Fibroblast of skin of right quadriceps (primary cell): ENCODE measurements at regions not wholly inside any gene's neighbourhood (a gene's known extent, or its start where the extent isn't known, plus 50 kb on each side); places are given as distances from the start of the nearest gene placed in this dataset.

Experiments used
- DNase-seq: peaks from one replicate; pipeline ENCODE4 v3.0.0-alpha.2; 2013

DNA sequence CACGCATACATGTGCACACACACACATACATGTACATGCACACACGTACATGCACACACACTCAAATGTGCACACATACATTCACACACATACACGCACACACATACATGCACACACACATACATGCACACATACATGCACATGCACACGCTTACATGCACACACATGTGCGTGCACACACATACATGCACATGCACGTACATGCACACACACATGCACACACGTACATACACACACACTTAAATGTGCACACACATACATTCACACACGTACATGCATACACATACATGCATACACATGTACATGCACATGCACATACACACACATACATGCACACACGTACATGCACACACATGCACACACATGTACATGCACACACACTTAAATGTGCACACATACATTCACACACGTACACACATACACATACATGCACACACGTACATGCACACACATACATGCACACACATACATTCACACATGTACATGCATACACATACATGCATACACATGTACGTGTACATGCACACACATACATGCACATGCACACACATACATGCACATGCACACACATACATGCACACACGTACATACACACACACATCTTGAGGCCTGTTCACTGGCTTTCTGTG lies 283.7 kb upstream of the ID2 start:
- DNase-seq = no peak

DNA sequence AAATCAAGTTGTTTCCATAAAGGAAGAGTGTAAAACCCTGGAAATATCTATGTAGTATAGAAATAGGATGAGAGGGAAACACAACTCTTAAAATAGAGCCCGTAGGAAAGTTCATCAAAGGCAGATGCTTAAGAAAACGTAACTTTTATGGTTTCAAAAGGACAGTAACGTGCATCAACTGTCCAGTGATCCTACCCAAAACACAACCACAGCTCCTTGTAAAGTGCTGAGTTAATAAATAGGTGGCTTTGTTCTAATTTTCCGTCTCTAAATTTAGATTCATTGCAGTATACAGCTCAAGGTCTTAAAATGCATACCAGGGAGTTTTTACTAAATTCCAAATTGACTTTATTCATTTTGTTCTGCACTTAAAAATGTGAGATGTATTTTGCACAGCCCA lies 282.1 kb upstream of the ID2 start:
- DNase-seq = no peak

DNA sequence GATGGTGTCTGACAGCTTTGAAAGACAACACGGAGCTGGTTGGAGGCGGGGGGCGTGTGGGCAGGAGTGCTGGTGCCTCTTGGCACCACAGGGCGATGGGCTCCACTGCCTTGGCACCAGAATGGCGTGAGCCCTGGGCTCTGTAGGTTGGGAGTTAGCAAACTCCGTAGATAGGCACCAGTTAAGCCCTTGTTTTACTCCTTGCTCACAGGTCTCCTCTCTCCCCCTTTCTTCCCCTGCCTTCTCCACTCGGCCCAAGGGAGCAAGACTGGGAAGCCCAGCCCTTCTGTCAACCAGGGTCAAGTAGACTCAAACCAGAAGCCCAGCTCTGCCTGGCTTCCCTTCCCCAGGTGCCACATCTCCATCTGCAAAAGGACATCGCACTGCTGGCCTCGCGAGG lies 281.7 kb upstream of the ID2 start:
- DNase-seq = no peak

DNA sequence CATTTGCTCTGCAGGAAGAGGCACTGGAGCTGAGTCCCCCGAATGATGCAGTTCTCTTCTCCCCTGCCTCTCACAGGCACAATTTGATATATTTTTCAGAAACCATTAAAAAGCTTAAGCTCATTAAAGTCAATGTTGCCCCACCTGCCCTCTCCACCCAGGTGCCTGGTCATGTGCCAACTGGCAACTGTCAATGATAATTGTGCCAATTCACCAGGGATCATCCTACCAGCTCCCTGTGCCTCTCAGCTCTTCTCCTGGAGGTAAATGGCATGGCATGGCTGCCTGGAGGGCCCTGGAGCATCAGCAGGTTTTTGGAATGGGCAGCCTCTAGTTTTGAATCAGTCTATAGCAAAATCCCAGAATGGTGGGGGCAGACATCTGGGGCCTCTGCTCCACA lies 279.6 kb upstream of the ID2 start:
- no peak for DNase-seq

DNA sequence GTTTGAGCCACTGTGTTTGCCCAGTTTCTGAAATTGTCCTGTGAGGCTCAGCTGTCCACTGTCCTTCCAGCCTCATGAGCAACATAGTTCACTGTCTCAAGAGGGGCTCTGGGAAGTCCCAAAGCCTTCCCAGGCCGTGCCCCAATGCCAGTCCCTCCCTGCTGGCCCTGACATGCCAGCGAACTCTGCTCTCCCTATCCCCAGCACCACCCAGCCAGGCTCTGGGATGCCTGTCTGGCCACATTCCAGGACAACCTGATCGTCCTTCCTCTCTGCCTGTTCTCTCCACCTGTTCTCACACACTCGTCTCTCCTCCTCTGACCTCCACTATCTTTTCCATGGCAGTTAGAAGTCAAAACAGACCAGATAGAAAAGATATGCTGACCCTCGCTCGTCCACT lies 278.0 kb upstream of the ID2 start:
- no peak for DNase-seq

DNA sequence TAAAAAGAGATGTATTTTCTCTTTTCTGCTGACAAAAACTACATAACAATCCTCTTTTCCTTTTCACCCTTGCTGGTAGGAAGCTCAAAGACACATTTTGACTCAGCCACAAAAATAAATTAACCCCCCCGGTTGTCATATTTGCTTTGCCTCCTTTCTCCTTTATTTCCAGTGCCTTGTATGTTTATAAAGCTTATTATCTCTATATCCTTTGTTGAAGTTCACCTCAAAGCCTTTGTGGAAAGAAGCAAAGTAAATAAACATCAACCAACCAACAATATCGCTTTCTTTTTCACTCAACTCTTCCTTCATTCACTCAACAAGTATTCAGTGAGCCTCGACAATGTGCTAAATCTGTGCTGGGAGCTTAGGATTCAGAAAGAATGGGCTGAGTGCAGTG lies 276.5 kb upstream of the ID2 start:
- DNase-seq = no peak

DNA sequence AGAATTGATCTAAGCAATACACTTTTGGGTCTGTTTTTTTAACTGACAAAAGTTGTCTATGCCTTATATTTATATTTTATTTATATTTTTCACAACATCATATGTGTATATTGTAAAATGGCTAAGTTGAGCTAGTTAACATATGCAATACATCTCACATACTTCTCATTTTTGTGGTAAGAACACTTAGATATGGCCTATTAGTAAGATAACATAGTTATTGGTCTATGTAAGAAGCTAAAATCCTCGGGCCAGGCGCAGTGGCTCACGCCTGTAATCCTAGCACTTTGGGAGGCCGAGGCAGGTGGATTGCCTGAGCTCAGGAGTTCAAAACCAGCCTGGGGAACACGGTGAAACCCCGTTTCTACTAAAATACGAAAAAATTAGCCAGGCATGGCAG lies 275.6 kb upstream of the ID2 start:
- peak; percentile 56 for DNase-seq

DNA sequence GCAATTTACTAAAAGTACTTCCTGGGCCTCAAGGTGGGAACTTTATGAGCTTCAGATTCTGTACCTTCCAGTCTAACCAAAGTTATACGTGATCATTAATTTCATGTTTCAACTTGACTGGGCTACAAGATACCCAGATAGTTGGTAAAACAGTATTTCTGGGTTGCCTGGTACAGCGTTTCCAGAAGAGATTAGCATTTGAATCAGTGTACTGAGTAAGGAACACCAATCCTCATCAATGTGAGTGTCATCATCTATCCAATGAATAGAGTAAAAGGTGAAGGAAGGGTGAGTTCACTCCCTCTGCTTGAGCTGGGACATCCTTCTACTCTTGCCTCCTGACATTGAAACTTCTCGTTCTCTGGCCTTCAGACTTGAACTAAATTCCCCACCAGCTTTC lies 274.5 kb upstream of the ID2 start:
- no peak for DNase-seq

DNA sequence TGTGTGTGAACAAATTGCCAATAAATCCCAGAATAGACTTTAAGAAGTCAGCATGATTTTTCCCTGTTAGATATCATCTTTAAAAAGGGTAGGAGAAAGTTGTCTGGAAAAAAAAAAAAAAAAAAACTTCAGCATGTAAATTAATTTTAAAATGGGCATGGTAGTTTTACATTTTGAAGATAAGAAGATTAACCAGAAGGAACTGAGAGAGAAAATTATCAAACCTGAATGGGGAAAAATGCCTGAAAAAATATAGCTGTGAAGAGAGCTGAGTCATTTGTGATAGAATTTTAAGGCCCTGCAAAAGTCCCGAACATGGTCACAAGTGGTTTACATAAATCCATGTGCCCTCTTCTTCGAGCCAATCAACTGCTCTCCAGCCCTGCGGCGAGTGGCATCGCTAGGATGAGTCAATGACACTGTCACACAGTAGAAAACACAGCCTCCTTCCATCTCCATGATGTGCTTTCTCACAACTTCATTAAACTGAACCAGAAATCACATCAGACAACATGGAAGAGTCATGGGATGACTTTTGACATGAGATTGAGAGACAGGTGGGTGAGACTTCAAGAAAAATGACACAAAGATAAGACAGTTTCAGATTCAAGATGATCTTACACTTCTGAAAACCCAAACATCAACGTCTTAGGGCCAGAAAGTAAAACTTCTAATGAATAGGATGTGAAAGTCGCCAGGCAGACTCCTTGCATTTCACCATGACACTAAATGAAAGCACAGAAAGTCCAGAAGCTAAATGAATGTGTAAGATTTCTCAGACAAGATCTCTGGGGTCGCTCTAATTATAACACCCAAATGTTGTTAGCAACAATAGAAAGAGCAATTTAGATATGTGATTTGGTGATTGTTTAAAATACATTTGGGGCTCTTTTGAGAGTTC lies 273.0 kb upstream of the ID2 start:
- no peak for DNase-seq

DNA sequence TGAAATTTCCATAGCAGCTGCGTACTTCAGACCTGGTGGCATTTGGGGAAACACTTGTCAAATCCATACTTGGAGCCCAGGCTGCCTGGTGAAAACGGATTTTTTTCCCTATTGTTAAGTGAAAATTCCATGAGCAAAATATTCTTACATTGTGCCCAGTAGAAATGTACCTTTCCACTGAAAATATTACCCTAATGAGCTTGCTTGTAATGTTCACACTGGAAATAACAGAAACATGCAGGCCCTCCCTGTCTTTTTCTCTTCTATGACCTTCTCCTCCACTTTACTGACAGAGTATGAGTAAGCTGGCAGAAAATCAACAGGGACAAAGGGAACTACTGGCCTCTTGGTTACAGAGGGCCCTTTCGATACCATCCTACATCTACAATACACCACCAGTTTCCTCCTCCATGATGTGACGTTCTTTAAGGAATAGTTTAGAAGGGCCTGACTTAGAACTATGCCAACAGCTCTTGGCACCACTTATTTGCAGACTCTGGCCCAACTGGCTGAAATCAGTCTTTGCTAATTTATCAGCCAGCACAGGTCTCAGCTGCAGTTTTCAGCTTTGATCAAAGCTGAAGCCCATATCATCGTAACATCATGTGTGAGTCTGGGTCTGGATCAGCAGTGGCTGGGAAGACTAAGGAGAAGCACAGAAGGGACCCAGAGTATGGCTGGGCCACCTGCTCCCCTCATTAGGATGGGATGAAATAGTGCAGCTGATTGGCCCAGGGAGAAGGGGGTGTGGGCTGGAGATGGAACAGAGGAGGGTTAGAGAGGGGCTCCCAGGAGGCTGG lies 272.2 kb upstream of the ID2 start:
- no peak for DNase-seq

DNA sequence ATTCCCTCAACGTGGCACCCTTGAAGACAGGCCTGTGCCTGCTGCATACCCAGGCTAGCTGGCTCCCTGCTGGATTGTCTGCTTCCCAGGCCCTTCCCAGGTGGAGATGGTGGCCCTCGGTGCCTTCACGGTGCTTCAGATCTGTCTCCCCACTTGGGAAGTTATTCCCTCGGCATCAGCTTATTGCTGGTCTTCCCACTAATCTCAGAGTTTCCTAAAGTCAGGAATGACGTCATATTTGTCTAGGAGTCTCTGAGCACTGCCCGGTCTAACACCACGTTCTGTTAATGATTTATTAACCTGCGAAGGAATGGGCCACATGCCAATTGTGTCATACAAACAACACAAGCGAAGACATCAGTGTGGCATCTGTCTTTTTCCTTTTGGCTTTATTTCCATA lies 269.8 kb upstream of the ID2 start:
- peak; percentile 67 for DNase-seq

DNA sequence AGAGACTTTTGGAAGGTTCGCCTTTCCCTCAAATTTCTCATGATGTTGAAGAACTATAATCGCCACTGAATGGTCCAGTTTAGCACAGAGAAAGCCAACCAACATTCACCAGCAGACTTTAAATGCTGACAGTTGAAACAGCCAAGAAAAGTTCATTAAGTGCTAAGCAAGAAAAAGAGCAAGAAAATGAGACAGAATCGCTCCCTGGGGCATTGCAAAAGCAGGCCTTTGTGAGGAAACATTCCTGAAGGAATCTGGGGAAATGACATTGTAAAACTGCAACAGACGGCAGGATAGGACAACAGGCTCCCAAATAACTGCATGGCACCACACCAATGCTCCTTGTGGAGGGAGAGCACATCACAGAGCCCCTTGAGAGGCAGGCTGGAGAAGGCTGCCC lies 269.3 kb upstream of the ID2 start:
- peak; percentile 83 for DNase-seq

DNA sequence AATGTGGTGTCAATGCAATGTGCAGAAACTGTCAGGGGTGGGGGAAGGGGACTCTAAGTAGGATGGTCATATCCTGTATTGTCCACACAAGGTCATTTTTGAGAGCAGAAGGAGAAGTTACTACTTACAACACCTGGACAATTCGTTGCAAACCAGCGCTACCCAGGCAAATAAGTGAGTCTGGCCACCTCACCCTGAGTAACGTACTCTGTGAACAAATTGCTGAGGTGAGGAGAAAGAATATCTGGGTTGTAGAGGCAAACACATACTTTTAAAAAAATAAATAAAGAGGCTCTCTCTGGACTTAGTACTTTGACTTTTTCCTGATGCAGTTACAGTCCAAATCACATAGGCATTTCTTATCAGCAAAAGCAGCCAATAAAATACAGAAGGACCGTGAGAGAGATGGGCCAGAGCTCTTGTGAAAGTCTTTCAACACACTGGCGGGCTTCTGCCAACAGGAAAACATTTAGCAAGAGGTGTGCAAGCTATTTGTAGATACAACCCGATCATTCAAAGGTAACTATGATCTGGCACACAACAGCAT lies 268.2 kb upstream of the ID2 start:
- no peak for DNase-seq

DNA sequence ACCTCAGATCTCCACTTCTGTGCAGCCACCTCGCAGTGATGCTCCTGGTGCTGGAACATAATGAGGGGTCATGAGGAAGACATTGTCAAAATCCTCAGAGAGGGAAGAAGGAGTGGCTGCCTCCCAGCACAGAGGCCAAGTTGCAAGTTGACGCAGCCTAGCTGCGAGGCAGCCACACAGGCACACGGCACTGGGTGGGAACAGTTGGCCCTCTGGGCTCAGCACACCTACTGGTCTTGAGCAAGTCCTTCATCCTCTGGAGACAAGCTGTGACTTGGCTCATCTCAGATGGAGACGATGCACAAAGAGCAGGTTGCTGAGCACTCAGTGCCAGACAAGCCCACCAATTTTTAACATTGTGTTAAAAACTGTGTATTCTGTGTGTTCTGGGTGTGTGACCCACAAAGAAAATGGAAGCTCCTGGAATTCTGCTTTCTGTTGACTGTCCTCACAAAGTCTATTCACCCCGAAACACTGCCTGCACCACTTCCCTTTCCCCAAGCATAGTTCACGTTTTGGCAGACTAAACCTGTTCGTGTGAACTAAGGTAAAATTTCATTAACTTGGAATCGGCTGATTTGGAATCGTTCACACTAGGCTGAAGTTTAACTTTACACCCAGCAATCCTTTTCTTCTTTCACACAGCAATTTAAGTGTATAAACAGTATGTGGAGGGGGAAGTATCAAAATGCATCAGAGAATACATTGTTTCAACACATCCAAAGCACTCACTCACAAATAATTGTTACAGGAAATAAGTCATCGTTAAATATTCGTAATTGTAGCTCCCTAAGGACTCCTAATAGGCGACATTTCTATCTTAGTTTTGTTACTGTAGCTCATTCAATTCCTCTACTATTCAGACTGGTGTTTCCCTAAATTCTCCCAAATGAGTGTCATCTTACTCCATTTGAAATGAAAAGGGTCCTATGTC lies 266.6 kb upstream of the ID2 start:
- DNase-seq = no peak

DNA sequence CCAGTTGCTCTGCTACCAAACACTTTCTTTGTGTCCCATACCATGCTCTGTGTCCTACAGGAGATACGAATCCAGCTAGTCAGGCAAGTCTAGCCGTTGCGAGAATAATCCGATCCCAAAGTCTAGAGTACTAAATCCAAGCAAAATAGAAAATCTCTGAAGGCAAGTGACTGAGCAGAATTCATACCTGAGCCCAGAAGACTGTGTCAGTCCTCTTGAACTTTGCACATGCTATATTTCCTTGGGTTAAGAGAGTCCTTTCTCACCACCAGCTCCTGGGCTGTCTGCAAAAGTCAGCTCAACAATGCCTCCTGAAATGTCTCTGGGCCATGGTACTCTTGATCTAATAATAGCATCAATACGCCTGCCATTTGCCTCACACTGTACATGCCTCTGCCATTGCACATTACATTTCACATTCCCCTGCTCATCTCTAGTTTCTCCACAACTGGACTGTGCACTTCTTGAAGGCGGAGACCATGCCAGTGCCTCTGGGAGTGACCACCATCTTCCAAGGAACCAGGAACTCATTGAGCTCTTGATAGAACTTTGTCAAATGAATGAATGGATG lies 265.8 kb upstream of the ID2 start:
- DNase-seq = no peak

DNA sequence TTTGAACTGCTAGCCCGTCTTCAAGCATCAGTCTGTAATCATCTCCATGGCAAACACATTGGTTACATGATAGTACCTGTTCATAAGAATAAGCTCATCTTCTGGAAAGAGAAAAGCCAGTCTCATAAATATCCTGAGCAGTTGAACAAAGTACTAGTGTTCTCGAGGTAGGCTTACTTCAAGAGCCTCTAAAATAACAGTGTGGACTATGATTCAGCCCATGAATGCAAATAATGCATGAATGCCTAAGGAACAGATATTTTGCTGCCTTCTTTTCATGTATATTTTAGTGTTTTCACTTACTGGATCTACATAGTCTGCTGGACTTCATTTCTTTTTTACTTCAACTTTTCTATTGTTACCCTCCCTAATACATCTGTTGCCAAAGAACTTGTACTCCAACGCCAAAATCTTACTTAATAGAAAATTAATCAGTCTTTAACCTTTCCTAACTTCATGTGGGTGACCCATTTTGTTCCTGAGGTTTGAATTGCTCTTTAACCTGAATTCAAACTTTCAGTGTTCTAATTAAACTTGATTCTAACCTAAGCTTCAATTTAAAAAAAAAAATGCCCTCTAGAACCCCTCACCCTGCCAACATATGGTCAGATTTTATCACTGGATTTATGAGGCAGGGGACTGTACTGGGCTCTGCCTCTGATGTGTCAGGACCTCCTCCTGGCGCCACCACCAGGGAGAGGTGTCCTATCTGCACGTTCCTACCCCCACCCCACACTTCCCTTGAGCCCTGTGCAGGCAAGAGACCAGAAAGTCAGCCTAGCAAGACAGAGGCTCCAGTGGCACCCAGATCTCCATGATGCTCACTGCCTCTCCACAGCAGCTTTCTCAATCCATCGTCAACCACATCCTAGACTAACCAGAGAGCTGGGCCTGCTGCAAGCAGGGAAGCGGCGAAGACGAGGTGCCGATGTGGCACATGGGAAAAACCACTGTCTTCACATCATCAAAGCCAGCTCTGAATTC lies 264.7 kb upstream of the ID2 start:
- DNase-seq = peak; percentile 40

DNA sequence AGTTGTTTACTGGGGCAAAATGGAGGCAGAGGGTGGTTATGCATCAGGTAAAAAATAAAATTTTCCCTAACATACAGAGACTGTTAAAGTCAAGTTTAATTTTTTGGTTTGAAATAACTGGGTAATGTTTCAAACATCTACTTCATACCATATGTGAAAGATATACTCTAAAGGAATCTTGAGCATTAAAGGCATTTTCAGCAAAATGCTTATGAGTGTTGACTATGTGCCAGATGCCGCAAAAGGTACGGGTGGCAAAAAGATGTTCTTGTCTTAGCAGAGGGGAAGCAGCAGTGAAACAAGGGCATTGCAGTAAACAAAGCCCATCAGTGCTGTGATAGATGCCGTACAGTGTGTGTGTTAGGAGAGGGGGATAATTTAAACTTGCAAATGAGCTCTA lies 263.1 kb upstream of the ID2 start:
- DNase-seq = peak; percentile 96

DNA sequence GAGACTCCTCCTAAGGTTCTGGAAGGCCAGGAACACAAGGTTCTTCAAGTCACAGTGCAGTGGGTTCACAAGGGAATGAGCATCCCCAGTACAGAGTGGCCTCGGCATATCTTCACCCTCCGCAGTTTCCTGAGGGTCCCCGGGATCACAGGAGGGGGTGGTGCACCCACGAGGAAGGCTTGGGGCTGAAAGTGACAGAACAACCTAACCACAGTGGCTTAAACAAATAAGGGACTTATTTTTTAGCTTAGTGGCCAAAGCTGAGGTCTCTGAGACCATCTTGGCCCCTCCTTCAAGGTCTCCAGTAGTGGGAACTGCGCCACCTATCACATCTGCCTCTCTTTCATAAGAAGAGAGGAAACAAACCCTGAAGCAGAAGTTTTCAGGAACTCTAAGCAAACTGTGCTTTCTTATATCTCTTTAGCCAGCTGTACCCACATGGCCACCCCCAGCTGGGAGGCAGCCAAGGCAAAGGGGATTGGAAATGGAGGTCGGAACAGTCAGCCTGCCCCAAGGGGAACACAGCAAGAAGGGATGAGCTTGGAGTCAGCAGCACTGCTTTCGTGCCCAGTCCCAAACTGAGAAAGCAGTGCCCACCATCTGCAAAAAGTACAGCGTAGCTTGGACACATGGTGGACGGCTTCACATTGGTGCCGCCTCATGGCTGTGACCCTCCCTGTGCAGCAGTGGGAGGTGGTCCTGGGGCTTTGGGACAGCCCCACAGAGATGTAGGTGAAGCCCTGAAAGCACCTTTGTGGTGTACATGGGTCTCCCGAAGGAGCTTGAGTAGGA lies 260.0 kb upstream of the ID2 start:
- DNase-seq = no peak

DNA sequence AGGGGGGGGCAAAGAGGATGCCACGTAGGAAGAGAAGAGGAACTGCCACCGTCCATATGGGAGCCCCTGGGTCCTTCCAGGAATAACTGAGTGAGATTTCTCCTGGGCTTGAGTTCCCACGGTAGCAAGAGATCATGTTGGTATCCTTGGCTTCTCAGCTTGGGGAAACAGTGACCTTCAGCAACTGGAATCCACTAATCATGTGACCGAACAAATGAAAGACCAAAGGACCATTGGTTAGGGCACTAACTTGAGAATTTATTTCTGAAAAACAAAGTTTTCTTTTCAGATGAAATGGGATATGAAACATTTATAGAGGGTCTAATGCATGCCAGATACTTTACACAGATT lies 259.4 kb upstream of the ID2 start:
- DNase-seq = no peak
